ENCODE measurements at regions not wholly inside any gene's neighbourhood (a gene's known extent, or its start where the extent isn't known, plus 50 kb on each side); places are given as distances from the start of the nearest gene placed in this dataset.

- H3K36me3 ChIP-seq, result no peaks in the 10 kb centered on the region
- H3K4me1 ChIP-seq, result peaks cover 0 to 22% (median 19%) of the 10 kb centered on the region in 4 donors
- no peak overlapping the region for H3K27ac ChIP-seq
- 8 to 31% methylated on average over 2 of the region's 2 CpGs for WGBS, 2 donors
- H3K27me3 ChIP-seq, result no peaks in the 10 kb centered on the region
- TF ChIP-seq CTCF (IDR thresholded peaks at IDR 0.05) (no peak), EP300 (IDR thresholded peaks at IDR 0.05) (no peak), POLR2A (IDR thresholded peaks at IDR 0.05) (no peak), POLR2AphosphoS5 (IDR thresholded peaks at IDR 0.05) (no peak)
- H3K9me3 ChIP-seq, result peaks cover 0 to 3% (median 0%) of the 10 kb centered on the region in 4 donors
- H3K4me3 ChIP-seq, result no peak overlapping the region
- intact Hi-C loops (cut with DNase I), result no loop called here
- DNase-seq, result no peak
Observed at GRCh38 chr17:12348476-12348875, 317.2 kb upstream of the MYOCD start.

GRCh38 chr17:12349297-12349696, 316.4 kb upstream of the MYOCD start:
- no peak overlapping the region for H3K27ac ChIP-seq
- H3K4me3 ChIP-seq, result no peak overlapping the region
- WGBS, 2 donors, result 97 to 98% methylated on average over 1 of the region's 1 CpG

GRCh38 chr17:12352127-12352526, 313.6 kb upstream of the MYOCD start:
- Histone ChIP-seq H3K4me1 (peaks cover 0 to 27% (median 20%) of the 10 kb centered on the region in 4 donors), H3K27me3 (no peaks in the 10 kb centered on the region), H3K36me3 (no peaks in the 10 kb centered on the region), H3K27ac (peak overlapping the region in 3 of 4 donors; percentile 37 to 42 (median 39)), H3K4me3 (no peak overlapping the region), H3K9me3 (peaks cover 0 to 6% (median 0%) of the 10 kb centered on the region in 4 donors)
- WGBS, 2 donors, result 84% methylated on average over 5 of the region's 5 CpGs
- no peak for DNase-seq
- TF ChIP-seq POLR2AphosphoS5 (IDR thresholded peaks at IDR 0.05) (no peak), EP300 (IDR thresholded peaks at IDR 0.05) (no peak)
- intact Hi-C loops (cut with DNase I), result no loop called here

More at GRCh38 chr17:12349297-12349696, 316.4 kb upstream of the MYOCD start:
- DNase-seq, result no peak
- intact Hi-C loops (cut with DNase I), result no loop called here
- no peak for TF ChIP-seq POLR2AphosphoS5 (IDR thresholded peaks at IDR 0.05)
- no peak for TF ChIP-seq POLR2A (IDR thresholded peaks at IDR 0.05)
- no peak for TF ChIP-seq EP300 (IDR thresholded peaks at IDR 0.05)
- TF ChIP-seq CTCF (IDR thresholded peaks at IDR 0.05), result no peak
- Histone ChIP-seq H3K4me1 (peaks cover 0 to 19% (median 16%) of the 10 kb centered on the region in 4 donors), H3K36me3 (no peaks in the 10 kb centered on the region), H3K27me3 (no peaks in the 10 kb centered on the region), H3K9me3 (peaks cover 0 to 3% (median 0%) of the 10 kb centered on the region in 4 donors)

GRCh38 chr17:12357600-12357999, 308.1 kb upstream of the MYOCD start:
- peak overlapping the region; percentile 75 to 90 (median 79) for H3K27ac ChIP-seq
- WGBS, 2 donors, result 87 to 93% methylated on average over 2 of the region's 2 CpGs

GRCh38 chr17:12358477-12358876, 307.2 kb upstream of the MYOCD start:
- Histone ChIP-seq H3K36me3 (no peaks in the 10 kb centered on the region), H3K4me3 (no peak overlapping the region), H3K4me1 (peaks cover 0 to 64% (median 41%) of the 10 kb centered on the region in 4 donors), H3K27me3 (no peaks in the 10 kb centered on the region), H3K27ac (peak overlapping the region; percentile 75 to 90 (median 79)), H3K9me3 (peaks cover 0 to 4% (median 0%) of the 10 kb centered on the region in 4 donors)
- peak; percentile 84 for DNase-seq
- 71 to 81% methylated on average over 10 of the region's 10 CpGs for WGBS, 2 donors
- intact Hi-C loops (cut with DNase I), result loop anchor here (2.0 kb wide), 2 partner anchors 62 to 308 kb away; no protein-coding TSS in a partner anchor
- TF ChIP-seq POLR2AphosphoS5 (IDR thresholded peaks at IDR 0.05) (peak; percentile 18 to 72 (median 51)), EP300 (IDR thresholded peaks at IDR 0.05) (peak in 2 of 4 donors; percentile 26 to 42), CTCF (IDR thresholded peaks at IDR 0.05) (no peak)

More at GRCh38 chr17:12357600-12357999, 308.1 kb upstream of the MYOCD start:
- Histone ChIP-seq H3K27me3 (no peaks in the 10 kb centered on the region), H3K9me3 (peaks cover 0 to 4% (median 0%) of the 10 kb centered on the region in 4 donors), H3K4me3 (no peak overlapping the region), H3K4me1 (peaks cover 0 to 58% (median 41%) of the 10 kb centered on the region in 4 donors), H3K36me3 (no peaks in the 10 kb centered on the region)
- TF ChIP-seq POLR2AphosphoS5 (IDR thresholded peaks at IDR 0.05), result no peak
- no peak for TF ChIP-seq POLR2A (IDR thresholded peaks at IDR 0.05)
- TF ChIP-seq CTCF (IDR thresholded peaks at IDR 0.05), result no peak
- TF ChIP-seq EP300 (IDR thresholded peaks at IDR 0.05), result no peak
- DNase-seq, result no peak
- intact Hi-C loops (cut with DNase I), result no loop called here
